ENCODE measurements at regions not wholly inside any gene's neighbourhood (a gene's known extent, or its start where the extent isn't known, plus 50 kb on each side); places are given as distances from the start of the nearest gene placed in this dataset.

GRCh38 chr5:21225223-21226064 lies 1237.4 kb upstream of the CDH18 start:
- TF ChIP-seq EZH2 (IDR thresholded peaks at IDR 0.05; ENCODE audit: insufficient read depth, poor library complexity, severe bottlenecking) (no peak), EZH2phosphoT487 (IDR thresholded peaks at IDR 0.05; ENCODE audit: insufficient read depth, low read depth) (no peak)
